HL-60 (cell line): ENCODE measurements at regions not wholly inside any gene's neighbourhood (a gene's known extent, or its start where the extent isn't known, plus 50 kb on each side); places are given as distances from the start of the nearest gene placed in this dataset.
"Not testable (repeated sequence)": the region's sequence is repeated elsewhere in the genome, so short reads cannot be mapped to it uniquely, and the experiment has no call there.

ENCODE experiments used
- DNase-seq, 2 experiments: peaks; one replicate each; pipeline ENCODE4 v3.0.0-alpha.2; 2010 to 2020; ENCODE audit warnings: low read depth in 1 of 2, low spot score in 1 of 2
- H3K27ac ChIP-seq: fragments of 250-450 bp; sonication (Bioruptor Pico); replicated peaks from 2 replicates; pipeline ENCODE4 v1.5.1; 2020; ENCODE audit warnings: mild to moderate bottlenecking, moderate library complexity
- H3K27me3 ChIP-seq: fragments of 250-450 bp; sonication (Bioruptor Pico); 2 replicates; pipeline ENCODE4 v1.5.1; 2021; ENCODE audit warnings: mild to moderate bottlenecking, moderate library complexity; ENCODE audit not compliant: insufficient read depth, poor library complexity, severe bottlenecking
- H3K4me3 ChIP-seq: replicated peaks from 2 replicates; pipeline ENCODE4 v1.5.1; 2011; ENCODE audit warnings: mild to moderate bottlenecking, control low read depth, low read length; ENCODE audit not compliant: insufficient read depth
- CTCF ChIP-seq: IDR thresholded peaks from one replicate; pipeline ENCODE4 v1.5.1; 2011; ENCODE audit warnings: low read length, control low read depth, inconsistent platforms; ENCODE audit not compliant: insufficient read depth
- GABPA ChIP-seq: IDR thresholded peaks from 2 replicates; pipeline ENCODE4 v1.6.1; 2012; ENCODE audit warnings: low read depth
- POLR2AphosphoS5 ChIP-seq: IDR thresholded peaks from 2 replicates; pipeline ENCODE4 v1.6.1; 2012; ENCODE audit warnings: low read depth
- REST ChIP-seq: IDR thresholded peaks from 2 replicates; pipeline ENCODE4 v1.6.1; 2012; ENCODE audit warnings: low read depth; ENCODE audit not compliant: insufficient replicate concordance
- SPI1 ChIP-seq: IDR thresholded peaks from 2 replicates; pipeline ENCODE4 v1.6.1; 2012; ENCODE audit warnings: low read depth, mild to moderate bottlenecking, borderline replicate concordance

- no peak for DNase-seq
- H3K4me3 ChIP-seq: no peak overlapping the region
- TF ChIP-seq CTCF (no peak), REST (no peak), GABPA (no peak), SPI1 (no peak), POLR2AphosphoS5 (no peak)
- no peak overlapping the region for H3K27ac ChIP-seq
- peaks cover 5% of the 10 kb centered on the region for H3K27me3 ChIP-seq
These were observed 91.7 kb upstream of the GDNF start for GRCh38 chr5:37931541-37931940.

- Histone ChIP-seq H3K27ac (no peak overlapping the region), H3K4me3 (no peak overlapping the region), H3K27me3 (peaks cover 5% of the 10 kb centered on the region)
- TF ChIP-seq SPI1: no peak
- no peak for TF ChIP-seq REST
- TF ChIP-seq CTCF: no peak
- TF ChIP-seq POLR2AphosphoS5: no peak
- no peak for TF ChIP-seq GABPA
- no peak for DNase-seq
These were observed 90.5 kb upstream of the GDNF start for GRCh38 chr5:37930350-37930749.

- Histone ChIP-seq H3K27me3 (peaks cover 5% of the 10 kb centered on the region), H3K27ac (no peak overlapping the region)
These were observed 90.0 kb upstream of the GDNF start for GRCh38 chr5:37929791-37930190.

GRCh38 chr5:37927753-37928152, 87.9 kb upstream of the GDNF start:
- DNase-seq: peak in 1 of 2 experiments; percentile 16
- H3K27ac ChIP-seq, H3K4me3 ChIP-seq, H3K27me3 ChIP-seq: not testable (repeated sequence)

More at GRCh38 chr5:37929791-37930190, 90.0 kb upstream of the GDNF start:
- H3K4me3 ChIP-seq: no peak overlapping the region
- no peak for TF ChIP-seq CTCF
- no peak for TF ChIP-seq POLR2AphosphoS5
- TF ChIP-seq REST: no peak
- TF ChIP-seq SPI1: no peak
- no peak for TF ChIP-seq GABPA
- no peak for DNase-seq
